ENCODE measurements at regions not wholly inside any gene's neighbourhood (a gene's known extent, or its start where the extent isn't known, plus 50 kb on each side); places are given as distances from the start of the nearest gene placed in this dataset.

GRCh38 chr16:73813527-73813926, 483.1 kb upstream of the PSMD7 start:
- TF ChIP-seq CTCF (IDR thresholded peaks at IDR 0.05; ENCODE audit: low read length) (no peak), EZH2 (IDR thresholded peaks at IDR 0.05; ENCODE audit: borderline replicate concordance, low read length) (no peak)
